ENCODE measurements at regions not wholly inside any gene's neighbourhood (a gene's known extent, or its start where the extent isn't known, plus 50 kb on each side); places are given as distances from the start of the nearest gene placed in this dataset.

GRCh38 chr17:77001487-77001886 is 133.3 kb downstream of the MGAT5B start:
- no peak for DNase-seq (ENCODE audit: low spot score)

GRCh38 chr17:77002103-77003045 is 134.2 kb downstream of the MGAT5B start:
- no peak for DNase-seq (ENCODE audit: low spot score)

GRCh38 chr17:77003699-77004098 is 135.5 kb downstream of the MGAT5B start:
- no peak for DNase-seq (ENCODE audit: low spot score)

- DNase-seq (ENCODE audit: low spot score): no peak
These were observed 133.7 kb upstream of the SEC14L1 start for GRCh38 chr17:77006971-77007649.

- DNase-seq (ENCODE audit: low spot score): no peak
These were observed 130.9 kb upstream of the SEC14L1 start for GRCh38 chr17:77009877-77010276.

GRCh38 chr17:77010667-77011066 is 130.1 kb upstream of the SEC14L1 start:
- no peak for DNase-seq (ENCODE audit: low spot score)

GRCh38 chr17:77011173-77012011 is 129.4 kb upstream of the SEC14L1 start:
- DNase-seq (ENCODE audit: low spot score): peak; percentile 48

GRCh38 chr17:77018504-77018903 is 122.3 kb upstream of the SEC14L1 start:
- no peak for DNase-seq (ENCODE audit: low spot score)

GRCh38 chr17:77019893-77020379 is 120.8 kb upstream of the SEC14L1 start:
- DNase-seq (ENCODE audit: low spot score): no peak

- DNase-seq (ENCODE audit: low spot score): no peak
These were observed 119.8 kb upstream of the SEC14L1 start for GRCh38 chr17:77020973-77021372.

- no peak for DNase-seq (ENCODE audit: low spot score)
These were observed 118.0 kb upstream of the SEC14L1 start for GRCh38 chr17:77022766-77023165.

- DNase-seq (ENCODE audit: low spot score): no peak
These were observed 115.0 kb upstream of the SEC14L1 start for GRCh38 chr17:77025781-77026180.

- no peak for DNase-seq (ENCODE audit: low spot score)
These were observed 113.4 kb upstream of the SEC14L1 start for GRCh38 chr17:77027271-77027889.

- no peak for DNase-seq (ENCODE audit: low spot score)
These were observed 111.9 kb upstream of the SEC14L1 start for GRCh38 chr17:77028900-77029299.

GRCh38 chr17:77032929-77033328 is 107.8 kb upstream of the SEC14L1 start:
- DNase-seq (ENCODE audit: low spot score): no peak

- no peak for DNase-seq (ENCODE audit: low spot score)
These were observed 106.8 kb upstream of the SEC14L1 start for GRCh38 chr17:77033892-77034404.

GRCh38 chr17:77034677-77035424 is 105.9 kb upstream of the SEC14L1 start:
- DNase-seq (ENCODE audit: low spot score): no peak

GRCh38 chr17:77035526-77035925 is 105.2 kb upstream of the SEC14L1 start:
- DNase-seq (ENCODE audit: low spot score): no peak

GRCh38 chr17:77036136-77036840 is 104.5 kb upstream of the SEC14L1 start:
- no peak for DNase-seq (ENCODE audit: low spot score)

- no peak for DNase-seq (ENCODE audit: low spot score)
These were observed 103.9 kb upstream of the SEC14L1 start for GRCh38 chr17:77036841-77037381.
